Vagina (tissue), 2 donors: ENCODE measurements at regions not wholly inside any gene's neighbourhood (a gene's known extent, or its start where the extent isn't known, plus 50 kb on each side); places are given as distances from the start of the nearest gene placed in this dataset.

Source experiments
- POLR2AphosphoS5 ChIP-seq, 2 donors: sonication (generic); formaldehyde crosslinking; IDR thresholded peaks; one replicate each; pipeline ENCODE4 v1.9.0; 2017; ENCODE audit warnings: antibody characterized with exemption in 2 of 2, mild to moderate bottlenecking in 2 of 2, low read depth in 1 of 2; ENCODE audit not compliant: insufficient read depth in 1 of 2
- TF ChIP-seq, protein P1 (sequence below), 3 experiments: fragments of 450-650 bp in 2 of 3; fragments of 200-600 bp in 1 of 3; sonication (generic) in 1 of 3; IDR thresholded peaks; one replicate each; pipeline ENCODE4 v1.5.1; 2017 to 2019; ENCODE audit warnings: antibody characterized with exemption in 3 of 3, mild to moderate bottlenecking in 2 of 3, moderate library complexity in 2 of 3

DNA sequence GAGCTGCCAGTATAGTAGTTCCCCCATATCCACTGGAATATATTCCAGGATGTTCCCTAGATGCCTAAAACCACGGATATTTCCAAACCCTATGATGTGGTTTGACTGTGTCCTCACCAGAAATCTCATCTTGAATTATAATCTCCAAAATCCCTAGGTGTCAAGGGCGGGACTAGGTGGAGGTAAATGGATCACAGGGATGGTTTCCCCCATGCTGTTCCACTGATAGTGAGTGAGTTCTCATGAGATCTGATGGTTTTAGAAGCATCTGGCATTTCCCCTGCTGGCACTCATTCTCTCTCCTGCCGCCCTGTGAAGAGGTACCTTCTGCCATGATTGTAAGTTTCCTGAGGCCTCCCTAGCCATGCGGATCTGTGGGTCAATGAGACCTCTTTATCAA, 168.6 kb downstream of the MAF start:
- no peak for TF ChIP-seq POLR2AphosphoS5 (IDR thresholded peaks at IDR 0.05; ENCODE audit: insufficient read depth in 1 of 2, low read depth in 1 of 2)
- TF ChIP-seq, protein P1, sequence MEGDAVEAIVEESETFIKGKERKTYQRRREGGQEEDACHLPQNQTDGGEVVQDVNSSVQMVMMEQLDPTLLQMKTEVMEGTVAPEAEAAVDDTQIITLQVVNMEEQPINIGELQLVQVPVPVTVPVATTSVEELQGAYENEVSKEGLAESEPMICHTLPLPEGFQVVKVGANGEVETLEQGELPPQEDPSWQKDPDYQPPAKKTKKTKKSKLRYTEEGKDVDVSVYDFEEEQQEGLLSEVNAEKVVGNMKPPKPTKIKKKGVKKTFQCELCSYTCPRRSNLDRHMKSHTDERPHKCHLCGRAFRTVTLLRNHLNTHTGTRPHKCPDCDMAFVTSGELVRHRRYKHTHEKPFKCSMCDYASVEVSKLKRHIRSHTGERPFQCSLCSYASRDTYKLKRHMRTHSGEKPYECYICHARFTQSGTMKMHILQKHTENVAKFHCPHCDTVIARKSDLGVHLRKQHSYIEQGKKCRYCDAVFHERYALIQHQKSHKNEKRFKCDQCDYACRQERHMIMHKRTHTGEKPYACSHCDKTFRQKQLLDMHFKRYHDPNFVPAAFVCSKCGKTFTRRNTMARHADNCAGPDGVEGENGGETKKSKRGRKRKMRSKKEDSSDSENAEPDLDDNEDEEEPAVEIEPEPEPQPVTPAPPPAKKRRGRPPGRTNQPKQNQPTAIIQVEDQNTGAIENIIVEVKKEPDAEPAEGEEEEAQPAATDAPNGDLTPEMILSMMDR (IDR thresholded peaks at IDR 0.05): no peak
